ENCODE measurements at regions not wholly inside any gene's neighbourhood (a gene's known extent, or its start where the extent isn't known, plus 50 kb on each side); places are given as distances from the start of the nearest gene placed in this dataset.
"Not testable (repeated sequence)": the region's sequence is repeated elsewhere in the genome, so short reads cannot be mapped to it uniquely, and the experiment has no call there.

GRCh38 chr20:29883514-29884219 is 1373.8 kb upstream of the DEFB115 start:
- not testable (repeated sequence) for DNase-seq (ENCODE audit: low read depth)

- not testable (repeated sequence) for DNase-seq (ENCODE audit: low read depth)
These were observed 1373.1 kb upstream of the DEFB115 start for GRCh38 chr20:29884322-29884721.

GRCh38 chr20:29885282-29886185 is 1371.9 kb upstream of the DEFB115 start:
- not testable (repeated sequence) for DNase-seq (ENCODE audit: low read depth)

DNA sequence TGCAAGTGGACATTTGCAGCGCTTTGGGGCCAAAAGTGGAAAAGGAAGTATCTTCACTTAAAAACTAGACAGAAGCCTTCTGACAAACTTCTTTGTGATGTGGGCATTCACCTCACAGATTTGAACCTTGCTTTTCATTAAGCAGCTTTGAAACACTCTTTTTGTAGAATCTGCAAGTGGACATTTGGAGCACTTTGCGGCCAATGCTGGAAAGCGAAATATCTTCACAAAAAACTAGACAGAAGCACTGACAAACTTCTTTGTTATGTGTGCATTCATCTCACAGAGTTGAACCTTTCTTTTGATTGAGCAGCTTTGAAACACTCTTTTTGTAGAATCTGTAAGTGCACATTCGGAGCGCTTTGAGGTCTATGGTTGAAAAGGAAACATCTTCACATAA is 1365.9 kb upstream of the DEFB115 start:
- not testable (repeated sequence) for DNase-seq (ENCODE audit: low read depth)

Measured in stimulated activated CD8-positive, alpha-beta memory T cell treated with anti-CD3 and anti-CD28 coated beads, Interleukin-7, amount 100 ng/mL, for 24 hours (primary cell).